ELR (cell line): ENCODE measurements at regions not wholly inside any gene's neighbourhood (a gene's known extent, or its start where the extent isn't known, plus 50 kb on each side); places are given as distances from the start of the nearest gene placed in this dataset.

Experiments used
- DNase-seq: peaks from one replicate; pipeline ENCODE4 v3.0.0-alpha.2; 2015; ENCODE audit warnings: low read depth

DNA sequence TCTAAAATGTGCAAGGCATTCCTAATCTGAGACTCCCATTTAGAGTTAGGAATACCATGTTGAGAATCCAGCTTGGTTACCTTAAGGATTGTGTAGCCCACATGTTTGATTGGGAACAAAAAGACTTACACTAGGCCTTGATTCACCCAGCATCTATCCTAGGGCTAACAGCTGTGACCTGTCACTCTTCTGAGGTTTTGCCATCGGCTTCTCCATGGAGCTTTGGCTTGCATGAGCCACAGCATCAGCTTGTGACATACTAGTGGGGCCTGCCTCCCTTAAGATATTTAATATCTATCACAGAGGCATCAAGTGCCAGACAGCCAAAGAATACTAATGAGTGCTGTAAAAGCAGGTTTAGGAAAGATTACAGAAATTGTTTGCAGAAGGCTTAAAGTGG is 241.3 kb upstream of the UBE2E3 start:
- DNase-seq: no peak

GRCh38 chr2:180735799-180736198 is 244.6 kb upstream of the UBE2E3 start:
- DNase-seq: no peak

DNA sequence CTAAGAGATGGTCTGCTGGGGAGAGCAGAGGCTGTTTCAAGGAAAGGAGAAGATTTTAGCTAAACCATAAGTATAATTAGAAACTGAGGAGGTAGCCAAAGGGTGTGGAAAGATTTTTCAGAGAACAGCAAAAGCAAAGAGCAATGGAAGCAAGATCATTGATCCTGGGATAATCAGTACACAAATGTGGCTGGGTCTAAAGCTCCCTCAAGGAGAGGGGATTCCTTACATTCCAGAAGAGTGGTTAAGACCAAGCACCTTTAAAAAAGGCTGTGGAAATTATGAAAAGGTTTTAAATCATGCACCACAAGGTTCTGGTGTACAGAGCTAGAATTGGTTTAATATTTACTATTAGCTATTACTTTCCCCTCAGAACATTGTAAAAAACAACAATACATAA is 246.0 kb upstream of the UBE2E3 start:
- no peak for DNase-seq

DNA sequence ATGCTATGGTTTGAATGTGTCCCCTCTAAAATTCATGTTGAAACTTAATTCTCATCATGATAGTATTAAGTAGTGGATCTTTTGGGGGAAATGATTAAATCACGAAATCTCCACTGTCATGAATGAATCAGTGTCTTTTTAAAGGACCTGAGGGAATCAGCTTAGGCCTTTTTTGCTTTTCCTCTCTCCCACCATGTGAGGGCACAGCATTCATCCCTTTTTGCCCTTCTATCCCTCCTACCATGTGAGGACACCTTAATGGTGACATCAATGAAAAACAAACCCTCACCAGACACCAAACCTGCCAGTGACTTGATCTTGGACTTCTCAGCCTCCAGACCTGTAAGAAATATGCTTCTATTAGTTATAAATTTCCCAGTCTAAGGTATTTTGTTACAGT is 247.1 kb upstream of the UBE2E3 start:
- peak; percentile 25 for DNase-seq

DNA sequence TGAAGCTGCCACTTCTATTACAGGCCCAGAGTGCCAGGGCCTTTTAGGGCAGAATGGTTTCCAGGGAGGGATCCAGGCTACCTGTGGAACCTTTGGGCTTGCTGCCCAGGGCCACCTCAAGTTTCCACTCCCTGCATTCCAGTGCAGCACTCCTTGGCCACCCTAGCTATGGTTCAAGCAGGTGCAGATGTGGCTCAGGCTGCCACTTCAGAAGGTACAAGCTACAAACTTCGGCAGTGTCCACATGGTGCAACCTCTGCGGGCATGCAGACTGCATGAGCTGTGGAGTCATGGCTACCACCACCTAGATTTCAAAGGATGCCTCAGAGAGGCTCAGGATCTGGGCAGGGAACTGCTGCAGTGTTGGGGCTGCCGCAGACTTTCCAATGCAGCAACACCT is 248.1 kb upstream of the UBE2E3 start:
- DNase-seq: no peak

- DNase-seq: peak; percentile 44
Measured at GRCh38 chr2:180730976-180731375, 249.4 kb upstream of the UBE2E3 start.

- DNase-seq: peak; percentile 97
Measured at GRCh38 chr2:180728928-180729559, 251.4 kb upstream of the UBE2E3 start.

DNA sequence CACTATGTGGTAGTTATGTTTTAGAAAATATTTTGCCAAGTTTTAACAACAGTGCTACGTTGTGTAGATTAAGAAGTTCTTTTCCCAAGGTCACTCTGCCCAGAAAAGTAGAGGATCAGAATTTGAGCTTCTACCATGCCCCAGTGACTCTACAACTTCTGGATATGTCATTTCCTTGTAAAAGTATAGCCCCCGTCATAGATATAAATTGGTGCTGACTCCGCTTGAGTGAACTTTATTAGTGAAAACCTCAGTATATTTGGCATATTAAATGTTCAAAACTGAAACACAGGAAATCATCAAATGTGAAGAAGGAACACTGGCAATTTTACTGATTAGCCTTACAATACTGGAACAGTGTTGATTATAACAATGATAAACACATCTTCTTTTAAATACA is 256.7 kb upstream of the UBE2E3 start:
- no peak for DNase-seq

DNA sequence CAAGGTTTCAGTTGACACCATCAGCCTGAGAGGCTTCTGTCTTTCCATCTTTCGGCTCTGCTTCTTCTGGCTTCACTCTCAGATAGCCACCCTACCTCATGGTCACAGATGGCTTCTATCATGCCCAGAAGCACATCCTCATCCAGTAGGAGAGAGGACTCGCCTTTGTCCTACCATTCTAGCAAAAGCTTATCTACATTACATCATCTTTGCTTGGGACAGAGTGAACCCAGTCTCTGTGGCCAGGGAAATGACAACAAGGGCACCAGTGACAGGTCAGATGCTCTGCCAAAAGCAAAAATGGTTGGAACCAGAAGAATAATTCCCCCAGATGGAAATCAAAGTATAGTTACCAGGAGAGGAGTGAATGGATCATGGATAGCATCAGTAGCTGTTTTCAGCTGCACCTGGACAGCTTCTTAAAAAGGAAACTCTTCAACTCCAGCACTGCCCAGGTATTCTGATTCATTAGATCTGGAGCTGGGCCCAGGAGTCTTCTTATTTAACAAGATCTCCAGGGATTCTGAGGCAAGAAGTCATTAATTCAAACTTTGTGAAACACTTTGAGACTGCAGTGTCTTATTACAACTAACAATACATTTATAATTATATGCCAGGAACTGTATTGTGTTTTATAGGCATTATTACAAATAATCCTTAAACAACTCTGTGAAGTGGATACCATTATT is 257.7 kb upstream of the UBE2E3 start:
- DNase-seq: no peak

- DNase-seq: no peak
Measured at GRCh38 chr2:180720829-180721228, 259.6 kb upstream of the UBE2E3 start.

DNA sequence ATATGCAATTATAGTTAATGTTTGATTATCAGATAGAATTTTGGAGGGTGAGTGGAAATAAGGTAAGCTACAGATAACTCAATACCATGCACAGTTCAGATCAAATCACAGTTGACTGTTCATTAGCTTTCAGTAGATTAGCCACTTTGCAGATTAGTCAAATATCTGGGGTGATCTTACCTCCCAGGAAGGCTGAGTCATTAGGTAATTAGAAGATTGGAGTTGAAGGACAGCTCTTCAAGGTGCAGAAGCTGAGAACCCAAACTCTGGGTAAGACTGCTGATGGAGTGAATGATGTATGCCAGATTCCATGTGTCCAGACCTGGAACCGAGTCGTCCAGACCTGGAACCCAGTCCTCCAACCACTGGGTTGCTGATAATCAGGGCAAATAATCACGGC is 262.8 kb upstream of the UBE2E3 start:
- DNase-seq: no peak

DNA sequence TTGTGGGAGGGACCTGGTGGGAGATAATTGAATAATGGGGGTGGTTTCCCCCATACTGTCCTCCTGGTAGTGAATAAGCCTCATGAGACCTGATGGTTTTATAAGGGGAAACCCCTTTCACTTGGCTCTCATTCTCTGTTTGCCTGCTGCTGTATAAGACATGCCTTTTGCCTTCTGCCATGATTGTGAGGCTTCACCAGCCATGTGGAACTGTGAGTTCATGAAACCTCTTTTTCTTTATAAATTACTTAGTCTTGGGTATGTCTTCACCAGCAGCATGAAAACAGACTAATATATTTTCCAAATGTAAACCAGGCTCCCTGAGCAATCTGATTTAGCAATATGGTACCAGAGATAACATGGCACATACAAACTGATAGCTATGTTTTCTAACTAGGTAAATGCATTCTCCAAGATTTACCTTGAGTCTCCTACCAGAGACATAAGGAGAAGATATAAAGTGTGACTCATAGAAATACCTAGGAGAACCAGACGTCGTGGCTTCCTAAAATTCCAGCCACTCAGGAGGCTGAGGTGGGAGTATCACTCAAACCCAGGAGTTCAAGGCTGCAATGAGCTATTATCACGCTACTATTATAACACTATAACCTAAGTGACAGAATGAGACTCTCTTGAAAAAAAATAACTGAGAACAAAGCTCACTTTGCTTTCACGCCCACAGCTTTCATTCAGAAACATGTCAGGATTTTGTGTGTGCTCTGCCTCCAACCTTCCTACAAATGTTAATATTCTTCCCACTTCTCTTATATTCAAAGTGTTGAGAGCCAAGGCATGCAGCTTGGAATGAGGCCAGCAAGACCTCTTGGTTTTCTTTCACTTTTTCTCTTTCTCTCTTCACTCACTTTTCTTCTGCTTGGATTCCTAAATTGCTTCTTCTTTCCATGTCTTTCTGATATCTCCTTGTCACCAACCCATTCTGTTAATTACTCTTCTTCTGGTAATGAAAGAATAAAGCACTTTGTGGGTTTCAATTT is 263.9 kb upstream of the UBE2E3 start:
- no peak for DNase-seq

GRCh38 chr2:180715044-180715443 is 265.4 kb upstream of the UBE2E3 start:
- no peak for DNase-seq

GRCh38 chr2:180709392-180710145 is 270.8 kb upstream of the UBE2E3 start:
- DNase-seq: peak; percentile 57

GRCh38 chr2:180707884-180708205 is 272.6 kb upstream of the UBE2E3 start:
- peak; percentile 95 for DNase-seq

GRCh38 chr2:180707175-180707883 is 273.1 kb upstream of the UBE2E3 start:
- DNase-seq: no peak

DNA sequence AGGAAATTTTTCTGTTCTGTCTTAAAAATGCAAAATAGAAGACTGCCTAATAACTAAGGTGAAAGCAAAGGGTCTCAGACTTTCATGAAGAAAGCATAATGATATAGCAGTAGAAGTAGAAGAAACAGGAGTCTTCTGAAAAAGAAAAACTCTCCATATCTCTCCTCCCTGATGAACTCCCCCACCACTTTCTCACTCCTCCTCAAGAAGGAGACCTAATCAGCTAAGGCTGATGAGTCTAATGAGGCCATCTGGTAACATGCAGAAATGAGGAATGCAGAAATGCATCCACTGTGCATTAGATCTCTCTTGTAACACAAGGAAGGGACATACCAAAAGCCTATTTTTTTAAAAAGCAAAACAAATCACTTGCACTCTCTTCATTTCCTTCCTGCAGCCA is 273.7 kb upstream of the UBE2E3 start:
- DNase-seq: no peak

- DNase-seq: peak; percentile 70
Measured at GRCh38 chr2:180705551-180705950, 274.9 kb upstream of the UBE2E3 start.

DNA sequence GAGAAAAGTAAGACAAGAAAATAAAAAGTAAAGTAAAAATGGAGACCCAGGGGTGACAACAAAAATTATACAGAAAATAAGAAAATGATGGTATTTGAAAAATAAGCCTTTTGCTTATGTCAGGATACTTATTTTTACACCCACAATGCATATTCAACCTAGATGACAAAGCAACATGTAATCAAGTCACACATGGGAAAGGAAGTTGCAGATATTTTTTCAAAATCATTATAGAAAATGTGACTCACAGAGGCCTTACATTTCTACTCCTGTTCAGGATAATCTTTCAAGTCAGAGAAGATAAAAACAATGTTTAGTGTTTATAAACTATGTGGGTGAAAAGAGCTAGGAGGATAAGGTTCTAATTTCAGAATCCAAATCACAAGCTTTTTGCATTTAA is 275.3 kb upstream of the UBE2E3 start:
- DNase-seq: peak; percentile 81

GRCh38 chr2:180699657-180700361 is 280.6 kb upstream of the UBE2E3 start:
- peak; percentile 47 for DNase-seq

DNA sequence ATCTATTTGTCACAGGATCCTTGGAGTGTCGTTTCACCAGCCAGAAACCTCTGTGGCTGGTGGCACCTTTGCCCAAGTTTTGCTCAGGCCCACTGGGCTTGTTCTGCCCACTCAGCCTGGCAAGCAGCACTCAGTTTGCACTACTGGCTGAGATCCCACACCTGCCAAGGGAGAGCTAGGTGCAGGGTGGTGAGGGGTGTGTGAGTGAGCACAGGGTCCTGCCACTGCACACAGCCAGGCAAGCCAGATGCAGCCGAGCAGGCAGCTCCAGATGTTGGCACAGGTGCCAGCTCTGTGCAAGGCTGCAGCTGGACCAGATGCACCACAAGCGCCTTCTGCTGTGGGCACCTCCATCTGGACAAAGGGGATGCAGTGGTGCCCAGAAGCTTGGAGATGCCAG is 281.7 kb upstream of the UBE2E3 start:
- no peak for DNase-seq
